ENCODE measurements at regions not wholly inside any gene's neighbourhood (a gene's known extent, or its start where the extent isn't known, plus 50 kb on each side); places are given as distances from the start of the nearest gene placed in this dataset.
"Not testable (repeated sequence)": the region's sequence is repeated elsewhere in the genome, so short reads cannot be mapped to it uniquely, and the experiment has no call there.

GRCh38 chr16:76857402-76857801, 333.6 kb upstream of the MON1B start:
- no peaks in the 10 kb centered on the region for H3K4me1 Mint-ChIP-seq
- ATAC-seq (ENCODE audit: low read depth in 2 of 2): no peak
- peaks cover 0 to 20% (median 5%) of the 10 kb centered on the region in 7 donors for H3K9me3 Mint-ChIP-seq
- H3K4me3 Mint-ChIP-seq: no peak overlapping the region
- H3K27ac Mint-ChIP-seq: no peak overlapping the region
- DNase-seq: no peak
- no peaks in the 10 kb centered on the region for H3K36me3 Mint-ChIP-seq
- peaks cover 0 to 3% (median 0%) of the 10 kb centered on the region in 3 donors for H3K27me3 Mint-ChIP-seq

DNA sequence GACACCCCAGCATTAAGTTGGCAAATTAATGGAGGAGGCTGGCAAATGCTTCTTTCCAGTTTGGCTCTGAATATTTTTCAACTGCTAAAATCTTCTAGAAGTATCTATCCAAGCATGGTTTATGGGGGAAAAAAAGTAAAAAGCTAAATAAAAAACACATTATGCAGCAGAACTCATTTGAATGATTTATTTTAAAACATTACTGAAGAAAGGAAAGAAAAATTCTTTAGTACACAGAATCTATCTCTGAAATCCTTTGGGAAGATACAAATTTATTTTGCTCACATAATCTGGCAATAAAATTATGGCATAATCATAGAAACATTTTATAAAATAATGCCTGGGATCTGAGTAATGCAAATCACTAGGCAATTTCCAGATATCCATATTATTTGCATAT, 328.1 kb upstream of the MON1B start:
- Mint-ChIP-seq H3K4me3 (no peak overlapping the region), H3K4me1 (no peaks in the 10 kb centered on the region), H3K9me3 (peaks cover 0 to 17% (median 4%) of the 10 kb centered on the region in 7 donors), H3K27me3 (no peaks in the 10 kb centered on the region), H3K36me3 (no peaks in the 10 kb centered on the region), H3K27ac (no peak overlapping the region)
- no peak for ATAC-seq (ENCODE audit: low read depth in 2 of 2)
- DNase-seq: no peak

GRCh38 chr16:76866994-76867393, 324.0 kb upstream of the MON1B start:
- no peaks in the 10 kb centered on the region for H3K27me3 Mint-ChIP-seq
- DNase-seq (no peak), ATAC-seq (ENCODE audit: low read depth in 2 of 2) (no peak)
- no peak overlapping the region for H3K27ac Mint-ChIP-seq
- peaks cover 0 to 2% (median 0%) of the 10 kb centered on the region in 7 donors for H3K9me3 Mint-ChIP-seq
- H3K36me3 Mint-ChIP-seq: no peaks in the 10 kb centered on the region
- no peaks in the 10 kb centered on the region for H3K4me1 Mint-ChIP-seq
- no peak overlapping the region for H3K4me3 Mint-ChIP-seq

DNA sequence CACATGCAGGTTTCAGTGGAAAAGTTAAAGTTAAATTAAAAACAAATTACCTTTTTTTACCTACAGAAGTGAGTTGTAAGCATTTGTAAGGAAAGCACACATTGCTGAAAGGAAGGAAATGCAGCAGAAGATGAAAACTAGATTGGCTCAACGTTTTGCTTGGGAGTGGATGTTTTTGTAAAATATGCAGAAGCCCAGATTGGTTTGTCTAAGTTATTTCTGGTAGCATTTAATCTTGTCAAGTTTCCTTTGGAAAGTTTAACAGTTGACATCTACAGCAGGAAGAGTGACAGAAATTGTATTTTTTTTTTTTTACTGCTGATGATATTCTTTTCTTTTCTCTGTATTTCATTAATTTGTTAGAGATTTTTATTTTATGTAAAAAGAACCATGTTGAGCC, 315.1 kb upstream of the MON1B start:
- no peak for ATAC-seq (ENCODE audit: low read depth in 2 of 2)
- peaks cover 0 to 6% (median 0%) of the 10 kb centered on the region in 3 donors for H3K27me3 Mint-ChIP-seq

DNA sequence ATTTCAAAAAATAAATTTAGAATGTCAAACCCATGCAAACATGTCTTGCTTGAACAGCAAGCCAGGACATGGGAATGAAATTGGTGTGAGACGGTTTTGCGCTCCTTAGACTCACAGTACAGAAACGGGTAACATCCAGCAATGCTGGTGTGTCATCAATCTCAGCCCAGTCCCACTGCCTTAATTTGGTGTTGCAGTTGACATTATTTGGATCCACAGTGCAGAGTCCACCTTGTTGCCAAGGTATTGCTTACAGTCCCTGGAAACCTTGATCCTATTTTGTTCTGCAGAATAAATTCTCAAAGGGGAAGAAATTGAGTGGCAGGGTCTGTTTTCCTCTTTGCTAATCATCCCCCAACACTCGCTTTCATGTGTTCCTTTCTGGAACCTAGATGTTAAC, 311.6 kb upstream of the MON1B start:
- H3K36me3 Mint-ChIP-seq: no peaks in the 10 kb centered on the region
- H3K27ac Mint-ChIP-seq: no peak overlapping the region
- H3K4me3 Mint-ChIP-seq: no peak overlapping the region
- peaks cover 0 to 2% (median 0%) of the 10 kb centered on the region in 7 donors for H3K9me3 Mint-ChIP-seq
- DNase-seq (no peak), ATAC-seq (ENCODE audit: low read depth in 2 of 2) (no peak)
- H3K27me3 Mint-ChIP-seq: peaks cover 0 to 6% (median 0%) of the 10 kb centered on the region in 3 donors
- no peaks in the 10 kb centered on the region for H3K4me1 Mint-ChIP-seq

More for the DNA sequence above, 315.1 kb upstream of the MON1B start:
- no peak for DNase-seq
- no peak overlapping the region for H3K4me3 Mint-ChIP-seq
- H3K9me3 Mint-ChIP-seq: peaks cover 0 to 8% (median 0%) of the 10 kb centered on the region in 7 donors
- no peak overlapping the region for H3K27ac Mint-ChIP-seq
- no peaks in the 10 kb centered on the region for H3K36me3 Mint-ChIP-seq
- H3K4me1 Mint-ChIP-seq: no peaks in the 10 kb centered on the region

DNA sequence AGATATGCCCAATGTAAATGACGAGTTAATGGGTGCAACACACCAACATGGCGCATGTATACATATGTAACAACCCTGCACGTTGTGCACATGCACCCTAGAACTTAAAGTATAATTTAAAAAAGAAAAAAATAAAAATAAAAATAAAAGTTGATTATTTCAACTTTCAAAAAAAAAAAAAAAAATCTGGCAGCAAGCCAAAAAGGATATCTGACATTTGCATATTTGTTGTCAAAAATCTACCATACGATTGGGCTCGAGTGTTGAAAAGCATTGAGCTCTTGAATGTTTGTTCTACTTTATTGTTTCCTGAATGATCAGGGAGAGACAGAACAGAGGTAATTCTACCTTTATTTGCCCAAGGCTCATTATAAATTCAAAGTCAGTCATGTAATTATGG, 310.5 kb upstream of the MON1B start:
- not testable (repeated sequence) for H3K36me3 Mint-ChIP-seq, H3K4me3 Mint-ChIP-seq

GRCh38 chr16:76882105-76882504, 308.9 kb upstream of the MON1B start:
- ATAC-seq (ENCODE audit: low read depth in 2 of 2) (no peak), DNase-seq (no peak)
- Mint-ChIP-seq H3K4me1 (no peaks in the 10 kb centered on the region), H3K4me3 (no peak overlapping the region), H3K27ac (no peak overlapping the region), H3K27me3 (peaks cover 0 to 6% (median 0%) of the 10 kb centered on the region in 3 donors), H3K36me3 (no peaks in the 10 kb centered on the region), H3K9me3 (peaks cover 0 to 2% (median 0%) of the 10 kb centered on the region in 7 donors)

More for the DNA sequence above, 310.5 kb upstream of the MON1B start:
- not testable (repeated sequence) for DNase-seq; H3K4me1 Mint-ChIP-seq; H3K27me3 Mint-ChIP-seq; ATAC-seq (ENCODE audit: low read depth in 2 of 2); H3K9me3 Mint-ChIP-seq; H3K27ac Mint-ChIP-seq

- H3K27ac Mint-ChIP-seq: no peak overlapping the region
- H3K27me3 Mint-ChIP-seq: peaks cover 0 to 5% (median 0%) of the 10 kb centered on the region in 3 donors
- H3K4me1 Mint-ChIP-seq: no peaks in the 10 kb centered on the region
- no peak overlapping the region for H3K4me3 Mint-ChIP-seq
- ATAC-seq (ENCODE audit: low read depth in 2 of 2): no peak
- peaks cover 0 to 2% (median 0%) of the 10 kb centered on the region in 7 donors for H3K9me3 Mint-ChIP-seq
- H3K36me3 Mint-ChIP-seq: no peaks in the 10 kb centered on the region
- DNase-seq: no peak
Observed at GRCh38 chr16:76883076-76883475, 307.9 kb upstream of the MON1B start.

- Mint-ChIP-seq H3K36me3 (no peaks in the 10 kb centered on the region), H3K4me3 (no peak overlapping the region), H3K27ac (no peak overlapping the region), H3K4me1 (no peaks in the 10 kb centered on the region), H3K9me3 (peaks cover 0 to 2% (median 0%) of the 10 kb centered on the region in 7 donors), H3K27me3 (no peaks in the 10 kb centered on the region)
- ATAC-seq (ENCODE audit: low read depth in 2 of 2): no peak
- DNase-seq: no peak
Observed at GRCh38 chr16:76885776-76886537, 305.0 kb upstream of the MON1B start.

DNA sequence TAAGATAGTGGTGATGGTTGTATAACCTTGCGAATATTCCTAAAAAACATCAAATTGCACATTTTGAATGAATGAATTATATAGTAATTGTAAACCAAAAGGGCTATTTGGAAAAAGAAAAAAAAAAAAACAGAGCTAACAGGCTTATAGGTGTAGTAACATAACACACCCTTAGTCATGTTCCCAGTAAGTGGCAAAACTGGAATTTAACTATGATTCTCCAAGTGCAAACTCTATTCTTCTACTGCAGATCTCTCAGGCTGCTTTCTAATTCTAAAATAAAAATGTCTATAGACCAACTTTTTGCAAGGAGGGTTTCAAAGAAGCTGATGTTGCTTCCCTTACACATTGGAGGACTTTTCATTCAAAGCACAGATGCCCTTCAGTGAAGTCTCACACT, 293.2 kb upstream of the MON1B start:
- no peak overlapping the region for H3K27ac Mint-ChIP-seq
- H3K4me3 Mint-ChIP-seq: no peak overlapping the region
- H3K4me1 Mint-ChIP-seq: no peaks in the 10 kb centered on the region

GRCh38 chr16:76899767-76900166, 291.2 kb upstream of the MON1B start:
- no peaks in the 10 kb centered on the region for H3K4me1 Mint-ChIP-seq
- no peak overlapping the region for H3K27ac Mint-ChIP-seq
- H3K4me3 Mint-ChIP-seq: no peak overlapping the region
- no peaks in the 10 kb centered on the region for H3K36me3 Mint-ChIP-seq
- no peaks in the 10 kb centered on the region for H3K27me3 Mint-ChIP-seq
- ATAC-seq (ENCODE audit: low read depth in 2 of 2): no peak
- no peak for DNase-seq
- peaks cover 0 to 6% (median 3%) of the 10 kb centered on the region in 7 donors for H3K9me3 Mint-ChIP-seq

More for the DNA sequence above, 293.2 kb upstream of the MON1B start:
- ATAC-seq (ENCODE audit: low read depth in 2 of 2) (no peak), DNase-seq (no peak)
- H3K9me3 Mint-ChIP-seq: peaks cover 0 to 22% (median 4%) of the 10 kb centered on the region in 7 donors
- no peaks in the 10 kb centered on the region for H3K36me3 Mint-ChIP-seq
- no peaks in the 10 kb centered on the region for H3K27me3 Mint-ChIP-seq

DNA sequence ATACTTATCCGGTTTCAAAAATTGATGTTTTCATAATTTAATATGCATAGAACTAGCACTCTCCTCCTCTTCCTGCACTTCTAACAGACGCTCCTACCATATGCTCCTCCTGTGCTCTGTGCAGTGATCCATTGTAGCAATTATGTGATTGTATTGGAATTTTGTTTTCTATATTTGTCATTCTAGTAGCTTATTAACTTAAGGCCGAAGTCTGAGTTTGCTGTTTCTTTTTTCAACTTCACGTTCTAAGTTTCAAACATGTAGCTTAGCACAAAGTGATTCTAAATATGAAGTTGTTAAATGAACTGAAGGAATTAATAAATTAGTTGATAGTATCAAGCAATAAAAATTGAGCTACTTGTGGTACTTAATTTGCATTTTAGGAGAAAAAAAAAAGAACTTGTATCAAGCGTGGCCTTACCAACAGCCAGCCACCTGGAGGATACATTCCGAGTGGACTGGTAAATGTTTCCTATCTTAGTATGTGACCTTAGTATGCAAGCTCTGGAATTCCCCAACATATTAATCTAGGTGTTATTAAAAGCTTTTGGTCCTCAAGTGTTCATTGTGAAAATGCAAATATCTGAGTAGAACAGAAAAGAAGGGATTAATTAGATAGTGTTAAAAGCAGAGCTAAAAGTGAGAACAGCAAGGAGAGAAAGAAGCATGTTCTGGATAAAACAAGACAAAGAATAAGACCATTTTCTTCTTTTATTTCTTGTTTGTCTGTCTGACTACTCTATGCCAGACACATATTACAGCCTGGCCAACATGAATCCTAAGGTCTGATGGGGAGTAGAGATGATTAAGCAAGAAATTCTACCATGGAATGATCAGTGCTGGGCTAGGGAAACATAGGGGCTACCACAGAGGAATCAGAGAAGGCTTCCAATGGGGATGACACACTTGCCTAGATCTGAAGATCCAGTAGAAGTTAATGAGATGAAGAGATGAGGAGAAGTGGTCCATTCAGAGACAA, 290.4 kb upstream of the MON1B start:
- H3K9me3 Mint-ChIP-seq: peaks cover 0 to 4% (median 0%) of the 10 kb centered on the region in 7 donors
- DNase-seq: no peak
- no peaks in the 10 kb centered on the region for H3K4me1 Mint-ChIP-seq
- H3K27ac Mint-ChIP-seq: no peak overlapping the region
- H3K27me3 Mint-ChIP-seq: no peaks in the 10 kb centered on the region
- H3K36me3 Mint-ChIP-seq: no peaks in the 10 kb centered on the region
- no peak overlapping the region for H3K4me3 Mint-ChIP-seq
- no peak for ATAC-seq (ENCODE audit: low read depth in 2 of 2)

DNA sequence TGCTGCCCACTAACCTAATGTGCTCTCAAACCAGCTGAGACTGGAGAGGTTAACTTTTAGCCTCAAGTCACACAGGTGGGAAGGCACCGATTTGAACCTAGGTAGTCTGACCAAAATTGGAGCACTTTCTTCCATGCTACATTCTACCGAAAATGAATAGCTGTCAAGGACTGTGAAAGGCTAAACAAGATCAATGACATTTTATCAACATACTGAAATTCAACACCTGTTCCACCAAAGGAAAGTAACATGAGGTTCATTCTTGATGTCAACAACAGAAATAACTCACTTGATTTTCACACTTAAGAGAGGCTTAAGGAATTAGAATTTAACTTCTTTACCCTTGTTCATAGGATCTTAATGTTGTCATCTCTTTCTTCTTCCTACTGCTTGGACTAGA, 284.4 kb upstream of the MON1B start:
- H3K4me1 Mint-ChIP-seq: no peaks in the 10 kb centered on the region
- ATAC-seq (ENCODE audit: low read depth in 2 of 2) (no peak), DNase-seq (no peak)
- H3K27ac Mint-ChIP-seq: no peak overlapping the region
- no peaks in the 10 kb centered on the region for H3K36me3 Mint-ChIP-seq
- H3K27me3 Mint-ChIP-seq: no peaks in the 10 kb centered on the region
- no peak overlapping the region for H3K4me3 Mint-ChIP-seq
- peaks cover 0 to 4% (median 0%) of the 10 kb centered on the region in 7 donors for H3K9me3 Mint-ChIP-seq

- ATAC-seq (ENCODE audit: low read depth in 2 of 2) (no peak), DNase-seq (no peak)
- Mint-ChIP-seq H3K27ac (no peak overlapping the region), H3K9me3 (no peaks in the 10 kb centered on the region), H3K36me3 (no peaks in the 10 kb centered on the region), H3K27me3 (no peaks in the 10 kb centered on the region), H3K4me3 (no peak overlapping the region), H3K4me1 (no peaks in the 10 kb centered on the region)
Observed at GRCh38 chr16:76910931-76911330, 280.1 kb upstream of the MON1B start.
